Small intestine (tissue), 7 donors: ENCODE measurements at regions not wholly inside any gene's neighbourhood (a gene's known extent, or its start where the extent isn't known, plus 50 kb on each side); places are given as distances from the start of the nearest gene placed in this dataset.
A peak's percentile ranks its signal among the peaks of the same experiment; 100 is the strongest.

Experiments
- DNase-seq, 2 donors: peaks; one replicate each; pipeline versions ENCODE4 v3.0.0 to v3.0.0-alpha.2; 2013
- FAIRE-seq: peaks from 2 replicates; lab custom pipeline; 2012; peaks lifted over from hg19 to GRCh38; lab: Jason Lieb, UNC
- H3K27ac ChIP-seq, 3 donors: one replicate each; pipeline ENCODE4 v1.5.1; 2013; ENCODE audit warnings: low read length in 2 of 3, mild to moderate bottlenecking in 2 of 3, control low read depth in 1 of 3, inconsistent platforms in 1 of 3, low read depth in 1 of 3, moderate library complexity in 1 of 3
- H3K27me3 ChIP-seq, 3 donors: one replicate each; pipeline ENCODE4 v1.6.1; 2013; ENCODE audit warnings: low read length in 3 of 3, inconsistent platforms in 1 of 3; ENCODE audit not compliant: control insufficient read depth in 3 of 3, insufficient read depth in 3 of 3
- H3K36me3 ChIP-seq, 3 donors: one replicate each; pipeline ENCODE4 v1.6.1; 2013; ENCODE audit warnings: low read length in 3 of 3, inconsistent platforms in 1 of 3, low read depth in 1 of 3, mild to moderate bottlenecking in 1 of 3, moderate library complexity in 1 of 3; ENCODE audit not compliant: control insufficient read depth in 3 of 3, insufficient read depth in 2 of 3
- H3K4me1 ChIP-seq, 3 donors: one replicate each; pipeline ENCODE4 v1.6.1; 2013; ENCODE audit warnings: low read length in 2 of 3, inconsistent platforms in 1 of 3, low read depth in 1 of 3, mild to moderate bottlenecking in 1 of 3, moderate library complexity in 1 of 3; ENCODE audit not compliant: control insufficient read depth in 3 of 3, insufficient read depth in 2 of 3
- H3K4me3 ChIP-seq, 3 donors: one replicate each; pipeline ENCODE4 v1.5.1; 2013; ENCODE audit warnings: low read length in 3 of 3, control low read depth in 1 of 3, inconsistent platforms in 1 of 3, low read depth in 1 of 3, mild to moderate bottlenecking in 1 of 3, moderate library complexity in 1 of 3
- H3K9me3 ChIP-seq, 2 donors: one replicate each; pipeline ENCODE4 v1.6.1; 2013; ENCODE audit warnings: low read depth in 1 of 2, low read length in 1 of 2; ENCODE audit not compliant: control insufficient read depth in 2 of 2, insufficient read depth in 1 of 2
- WGBS, 3 donors: extraction: QIAGEN DNeasy Blood & Tissue Kit; methylation state at CpG; one replicate each; pipeline ENCODE4 v1.1.7; 2013; 5-methylcytosine and 5-hydroxymethylcytosine counted together
- donor health status: healthy with polysubstance abuse.
- donor health status: control.
- donor health status: control.
- donor health status: Bipolar disorder and iron deficiency.
- donor health status: healthy.

- H3K27ac ChIP-seq: no peak overlapping the region
- no peaks in the 10 kb centered on the region for H3K36me3 ChIP-seq
- DNase-seq: no peak
- WGBS, 3 donors: 91 to 98% (median 93%) methylated on average over 1 of the region's 1 CpG
- peaks cover 1 to 7% of the 10 kb centered on the region in 2 donors for H3K9me3 ChIP-seq
- FAIRE-seq: no peak
- no peaks in the 10 kb centered on the region for H3K4me1 ChIP-seq
- H3K27me3 ChIP-seq: no peaks in the 10 kb centered on the region
- H3K4me3 ChIP-seq: no peak overlapping the region
These were observed 81.3 kb upstream of the MOCS1 start for GRCh38 chr6:40015530-40015929.

GRCh38 chr6:40011844-40012243, 77.6 kb upstream of the MOCS1 start:
- FAIRE-seq (no peak), DNase-seq (no peak)
- Histone ChIP-seq H3K27ac (no peak overlapping the region), H3K9me3 (peaks cover 0 to 4% of the 10 kb centered on the region in 2 donors), H3K4me1 (no peaks in the 10 kb centered on the region), H3K27me3 (no peaks in the 10 kb centered on the region), H3K4me3 (no peak overlapping the region), H3K36me3 (no peaks in the 10 kb centered on the region)
- WGBS, 3 donors: 81 to 88% (median 87%) methylated on average over 4 of the region's 4 CpGs

GRCh38 chr6:40000964-40001515, 66.8 kb upstream of the MOCS1 start:
- peak in 1 of 2 donors; percentile 6 for DNase-seq
- no peaks in the 10 kb centered on the region for H3K27me3 ChIP-seq
- no peaks in the 10 kb centered on the region for H3K4me1 ChIP-seq
- no peaks in the 10 kb centered on the region for H3K36me3 ChIP-seq
- H3K9me3 ChIP-seq: peaks cover 0 to 48% of the 10 kb centered on the region in 2 donors
- 46 to 67% (median 51%) methylated on average over 4 of the region's 4 CpGs for WGBS, 3 donors
- no peak overlapping the region for H3K4me3 ChIP-seq
- no peak for FAIRE-seq
- H3K27ac ChIP-seq: no peak overlapping the region

- 52 to 64% (median 52%) methylated on average over 11 of the region's 11 CpGs for WGBS, 3 donors
- no peaks in the 10 kb centered on the region for H3K36me3 ChIP-seq
- no peaks in the 10 kb centered on the region for H3K27me3 ChIP-seq
- no peak overlapping the region for H3K27ac ChIP-seq
- no peak for FAIRE-seq
- H3K9me3 ChIP-seq: peaks cover 0 to 56% of the 10 kb centered on the region in 2 donors
- peak in 1 of 2 donors; percentile 6 for DNase-seq
- no peak overlapping the region for H3K4me3 ChIP-seq
- no peaks in the 10 kb centered on the region for H3K4me1 ChIP-seq
These were observed 65.0 kb upstream of the MOCS1 start for GRCh38 chr6:39999006-39999867.

- Histone ChIP-seq H3K27me3 (no peaks in the 10 kb centered on the region), H3K4me1 (no peaks in the 10 kb centered on the region), H3K36me3 (no peaks in the 10 kb centered on the region), H3K4me3 (no peak overlapping the region), H3K9me3 (peaks cover 0 to 65% of the 10 kb centered on the region in 2 donors), H3K27ac (no peak overlapping the region)
- no peak for FAIRE-seq
- DNase-seq: no peak
- 83 to 93% (median 92%) methylated on average over 4 of the region's 4 CpGs for WGBS, 3 donors
These were observed 63.9 kb upstream of the MOCS1 start for GRCh38 chr6:39998126-39998525.

GRCh38 chr6:39997101-39997635, 62.9 kb upstream of the MOCS1 start:
- FAIRE-seq (no peak), DNase-seq (no peak)
- Histone ChIP-seq H3K9me3 (peaks cover 0 to 69% of the 10 kb centered on the region in 2 donors), H3K36me3 (no peaks in the 10 kb centered on the region), H3K4me3 (no peak overlapping the region), H3K27me3 (peaks cover 0 to 3% (median 0%) of the 10 kb centered on the region in 3 donors), H3K4me1 (no peaks in the 10 kb centered on the region), H3K27ac (no peak overlapping the region)
- WGBS, 3 donors: 85 to 90% (median 86%) methylated on average over 8 of the region's 8 CpGs

GRCh38 chr6:39995633-39996032, 61.4 kb upstream of the MOCS1 start:
- Histone ChIP-seq H3K9me3 (peaks cover 0 to 66% of the 10 kb centered on the region in 2 donors), H3K27me3 (peaks cover 0 to 3% (median 0%) of the 10 kb centered on the region in 3 donors), H3K36me3 (no peaks in the 10 kb centered on the region), H3K27ac (no peak overlapping the region), H3K4me1 (no peaks in the 10 kb centered on the region), H3K4me3 (no peak overlapping the region)
- no peak for FAIRE-seq
- 46 to 79% (median 67%) methylated on average over 4 of the region's 4 CpGs for WGBS, 3 donors
- DNase-seq: no peak

GRCh38 chr6:39992861-39993622, 58.8 kb upstream of the MOCS1 start:
- Histone ChIP-seq H3K36me3 (no peaks in the 10 kb centered on the region), H3K4me3 (no peak overlapping the region), H3K27ac (no peak overlapping the region), H3K9me3 (peaks cover 0 to 44% of the 10 kb centered on the region in 2 donors), H3K4me1 (no peaks in the 10 kb centered on the region), H3K27me3 (peaks cover 0 to 3% (median 0%) of the 10 kb centered on the region in 3 donors)
- WGBS, 3 donors: 63 to 65% (median 64%) methylated on average over 7 of the region's 7 CpGs
- DNase-seq (no peak), FAIRE-seq (no peak)
